RKO (cell line): ENCODE measurements at regions not wholly inside any gene's neighbourhood (a gene's known extent, or its start where the extent isn't known, plus 50 kb on each side); places are given as distances from the start of the nearest gene placed in this dataset.
"Not testable (repeated sequence)": the region's sequence is repeated elsewhere in the genome, so short reads cannot be mapped to it uniquely, and the experiment has no call there.

Experiments used
- DNase-seq: peaks from one replicate; pipeline ENCODE4 v3.0.0-alpha.2; 2016; ENCODE audit warnings: low spot score

- DNase-seq = peak; percentile 6
Measured at GRCh38 chr9:84504360-84504759, 163.8 kb upstream of the SLC28A3 start.

- DNase-seq = no peak
Measured at GRCh38 chr9:84511651-84512050, 157.9 kb upstream of the NTRK2 start.

- DNase-seq = no peak
Measured at GRCh38 chr9:84512493-84512892, 157.0 kb upstream of the NTRK2 start.

- DNase-seq = no peak
Measured at GRCh38 chr9:84513473-84513872, 156.1 kb upstream of the NTRK2 start.

GRCh38 chr9:84513979-84514378 lies 155.6 kb upstream of the NTRK2 start:
- no peak for DNase-seq

- no peak for DNase-seq
Measured at GRCh38 chr9:84514421-84514820, 155.1 kb upstream of the NTRK2 start.

GRCh38 chr9:84517026-84517425 lies 152.5 kb upstream of the NTRK2 start:
- DNase-seq = no peak

- DNase-seq = no peak
Measured at GRCh38 chr9:84519413-84519812, 150.1 kb upstream of the NTRK2 start.

GRCh38 chr9:84521208-84521607 lies 148.3 kb upstream of the NTRK2 start:
- no peak for DNase-seq

GRCh38 chr9:84526211-84526610 lies 143.3 kb upstream of the NTRK2 start:
- not testable (repeated sequence) for DNase-seq

GRCh38 chr9:84527060-84527720 lies 142.3 kb upstream of the NTRK2 start:
- not testable (repeated sequence) for DNase-seq

- not testable (repeated sequence) for DNase-seq
Measured at GRCh38 chr9:84535973-84536372, 133.6 kb upstream of the NTRK2 start.

- DNase-seq = no peak
Measured at GRCh38 chr9:84538879-84539278, 130.7 kb upstream of the NTRK2 start.

GRCh38 chr9:84542554-84542953 lies 127.0 kb upstream of the NTRK2 start:
- no peak for DNase-seq

- no peak for DNase-seq
Measured at GRCh38 chr9:84554069-84554664, 115.4 kb upstream of the NTRK2 start.

- DNase-seq = no peak
Measured at GRCh38 chr9:84556556-84556955, 113.0 kb upstream of the NTRK2 start.

- no peak for DNase-seq
Measured at GRCh38 chr9:84557751-84558150, 111.8 kb upstream of the NTRK2 start.

- DNase-seq = no peak
Measured at GRCh38 chr9:84563691-84564090, 105.8 kb upstream of the NTRK2 start.

GRCh38 chr9:84567805-84568204 lies 101.7 kb upstream of the NTRK2 start:
- no peak for DNase-seq

- no peak for DNase-seq
Measured at GRCh38 chr9:84570482-84571154, 98.9 kb upstream of the NTRK2 start.

- no peak for DNase-seq
Measured at GRCh38 chr9:84573083-84573482, 96.4 kb upstream of the NTRK2 start.

GRCh38 chr9:84575705-84576104 lies 93.8 kb upstream of the NTRK2 start:
- DNase-seq = no peak

- DNase-seq = no peak
Measured at GRCh38 chr9:84583866-84584265, 85.7 kb upstream of the NTRK2 start.

- no peak for DNase-seq
Measured at GRCh38 chr9:84586662-84587061, 82.9 kb upstream of the NTRK2 start.
